GM19372 (cell line): ENCODE measurements at regions not wholly inside any gene's neighbourhood (a gene's known extent, or its start where the extent isn't known, plus 50 kb on each side); places are given as distances from the start of the nearest gene placed in this dataset.
A peak's percentile ranks its signal among the peaks of the same experiment; 100 is the strongest.
"Not testable (repeated sequence)": the region's sequence is repeated elsewhere in the genome, so short reads cannot be mapped to it uniquely, and the experiment has no call there.

Source experiments
- ATAC-seq: cut with Tn5 transposase; IDR thresholded peaks from one replicate; pipeline ENCODE4 v1.9.1; 2021; ENCODE audit warnings: mild to moderate bottlenecking, low read depth, moderate library complexity; ENCODE audit not compliant: unreplicated experiment

- ATAC-seq = not testable (repeated sequence)
These were observed 307.6 kb downstream of the SPATA31A1 start for GRCh38 chr9:39663020-39663419.

GRCh38 chr9:39663713-39664112 is 308.2 kb downstream of the SPATA31A1 start:
- ATAC-seq = peak; percentile 72

- not testable (repeated sequence) for ATAC-seq
These were observed 309.6 kb downstream of the SPATA31A1 start for GRCh38 chr9:39665020-39665419.

GRCh38 chr9:39674437-39675210 is 319.2 kb downstream of the SPATA31A1 start:
- not testable (repeated sequence) for ATAC-seq

- ATAC-seq = not testable (repeated sequence)
These were observed 319.7 kb downstream of the SPATA31A1 start for GRCh38 chr9:39675211-39675553.

GRCh38 chr9:39678534-39679263 is 323.2 kb downstream of the SPATA31A1 start:
- ATAC-seq = not testable (repeated sequence)

GRCh38 chr9:39680694-39681401 is 325.4 kb downstream of the SPATA31A1 start:
- ATAC-seq = not testable (repeated sequence)

- not testable (repeated sequence) for ATAC-seq
These were observed 373.4 kb downstream of the SPATA31A1 start for GRCh38 chr9:39728862-39729261.

- ATAC-seq = not testable (repeated sequence)
These were observed 389.4 kb downstream of the SPATA31A1 start for GRCh38 chr9:39744898-39745297.

- not testable (repeated sequence) for ATAC-seq
These were observed 420.1 kb downstream of the SPATA31A1 start for GRCh38 chr9:39775570-39775969.

- peak; percentile 100 for ATAC-seq
These were observed 435.9 kb downstream of the SPATA31A1 start for GRCh38 chr9:39791356-39791755.

- ATAC-seq = not testable (repeated sequence)
These were observed 442.5 kb downstream of the SPATA31A1 start for GRCh38 chr9:39797935-39798334.

GRCh38 chr9:39799252-39799651 is 443.8 kb downstream of the SPATA31A1 start:
- not testable (repeated sequence) for ATAC-seq

GRCh38 chr9:39802561-39802960 is 447.1 kb downstream of the SPATA31A1 start:
- not testable (repeated sequence) for ATAC-seq

GRCh38 chr9:39809401-39810226 is 454.1 kb downstream of the SPATA31A1 start:
- ATAC-seq = peak; percentile 94

- ATAC-seq = not testable (repeated sequence)
These were observed 454.9 kb downstream of the SPATA31A1 start for GRCh38 chr9:39810401-39810800.

- not testable (repeated sequence) for ATAC-seq
These were observed 456.1 kb downstream of the SPATA31A1 start for GRCh38 chr9:39811615-39812014.

GRCh38 chr9:39828457-39828856 is 473.0 kb downstream of the SPATA31A1 start:
- ATAC-seq = not testable (repeated sequence)
